A204.1 (cell line): ENCODE measurements at regions not wholly inside any gene's neighbourhood (a gene's known extent, or its start where the extent isn't known, plus 50 kb on each side); places are given as distances from the start of the nearest gene placed in this dataset.

Experiments
- FAIRE-seq: peaks from 2 replicates; lab custom pipeline; 2012; peaks lifted over from hg19 to GRCh38; lab: Jason Lieb, UNC

DNA sequence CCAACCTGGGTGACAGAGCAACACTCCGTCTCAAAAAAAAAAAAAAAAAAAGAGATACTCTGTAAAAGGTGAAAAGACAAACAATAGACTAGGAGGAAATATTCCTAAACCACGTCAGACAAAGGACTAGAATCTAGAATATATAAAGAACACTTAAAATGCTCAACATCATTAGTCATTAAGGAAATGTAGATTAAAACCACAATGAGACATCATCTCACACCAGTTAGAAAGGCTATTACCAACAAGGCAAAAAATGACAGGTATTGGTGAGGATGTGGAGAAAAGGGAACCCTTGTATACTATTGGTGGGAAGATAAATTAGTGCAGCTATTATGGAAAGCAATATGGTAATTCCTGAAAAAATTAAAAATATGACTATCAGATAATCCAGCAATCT is 903.1 kb upstream of the SOX9 start:
- no peak for FAIRE-seq

DNA sequence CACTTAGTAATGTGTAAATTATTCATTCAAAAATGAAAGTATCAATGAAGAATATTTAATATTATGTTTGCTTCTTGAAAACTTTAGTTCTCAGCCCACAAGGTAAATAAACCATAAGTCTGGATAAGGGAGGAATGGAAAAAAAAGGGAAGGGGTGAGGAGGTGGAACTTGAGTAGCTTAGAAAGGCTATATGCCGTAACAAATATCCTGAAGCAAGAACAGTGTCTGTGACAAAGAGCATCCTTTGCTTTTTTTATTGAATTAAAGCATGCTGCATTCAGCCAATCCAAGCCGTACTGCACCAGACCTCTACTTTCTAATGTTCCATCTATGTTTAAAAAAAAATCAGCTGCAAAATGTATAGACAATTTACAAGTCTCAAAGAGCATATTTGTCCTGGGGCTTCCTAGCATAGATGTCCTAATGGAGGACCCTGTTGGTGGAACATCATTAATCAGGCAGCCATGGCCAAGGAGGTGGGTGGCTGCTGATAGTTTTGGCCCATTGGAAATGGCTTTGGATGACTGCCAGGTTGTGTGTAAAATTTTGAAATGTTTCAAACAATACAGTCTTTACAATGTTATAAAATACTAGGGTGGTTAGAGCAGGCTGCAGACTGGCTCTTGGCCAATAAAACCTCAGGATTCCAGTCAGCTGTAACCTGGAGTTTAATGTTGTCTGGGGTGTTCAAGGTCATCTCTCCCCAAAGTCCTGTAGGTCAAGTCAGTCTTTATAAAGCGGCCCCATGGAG is 895.8 kb upstream of the SOX9 start:
- FAIRE-seq, result no peak

DNA sequence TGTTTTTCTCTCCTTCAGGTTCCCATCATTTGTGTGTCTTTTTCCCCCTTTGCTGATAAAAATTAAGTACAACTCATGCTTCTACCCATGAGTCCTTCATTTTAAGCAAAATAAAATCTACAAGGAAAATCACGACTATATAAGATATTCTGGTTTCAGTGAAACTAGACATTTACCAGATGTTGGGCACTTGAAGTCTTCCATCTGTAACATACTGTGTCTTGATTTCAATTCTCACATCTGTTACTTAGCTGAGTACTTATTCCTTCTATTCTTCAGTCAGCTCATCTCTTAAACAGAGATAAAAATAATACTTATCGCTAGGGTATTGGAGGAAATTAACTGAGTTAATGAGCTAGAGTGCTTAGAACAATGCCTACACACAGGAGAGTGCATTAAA is 893.0 kb upstream of the SOX9 start:
- FAIRE-seq, result no peak

DNA sequence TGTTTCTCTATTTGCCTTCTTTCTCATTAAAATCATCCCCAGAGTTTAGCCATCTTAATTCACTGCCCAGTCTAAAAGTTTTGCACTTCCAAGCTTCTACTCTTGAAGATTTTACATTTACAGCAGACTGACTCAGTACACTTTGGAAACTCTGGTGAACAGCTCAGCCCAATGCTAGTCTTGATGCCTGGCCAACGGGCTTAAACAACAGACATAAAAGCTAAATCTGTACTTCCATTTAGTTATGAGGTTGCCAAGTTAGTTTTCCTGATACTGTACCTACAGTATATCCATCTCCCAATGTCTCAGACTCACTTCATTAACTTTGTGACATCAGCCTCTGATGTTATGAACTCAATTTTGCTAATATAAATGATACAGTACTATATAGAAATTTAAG is 891.8 kb upstream of the SOX9 start:
- no peak for FAIRE-seq

DNA sequence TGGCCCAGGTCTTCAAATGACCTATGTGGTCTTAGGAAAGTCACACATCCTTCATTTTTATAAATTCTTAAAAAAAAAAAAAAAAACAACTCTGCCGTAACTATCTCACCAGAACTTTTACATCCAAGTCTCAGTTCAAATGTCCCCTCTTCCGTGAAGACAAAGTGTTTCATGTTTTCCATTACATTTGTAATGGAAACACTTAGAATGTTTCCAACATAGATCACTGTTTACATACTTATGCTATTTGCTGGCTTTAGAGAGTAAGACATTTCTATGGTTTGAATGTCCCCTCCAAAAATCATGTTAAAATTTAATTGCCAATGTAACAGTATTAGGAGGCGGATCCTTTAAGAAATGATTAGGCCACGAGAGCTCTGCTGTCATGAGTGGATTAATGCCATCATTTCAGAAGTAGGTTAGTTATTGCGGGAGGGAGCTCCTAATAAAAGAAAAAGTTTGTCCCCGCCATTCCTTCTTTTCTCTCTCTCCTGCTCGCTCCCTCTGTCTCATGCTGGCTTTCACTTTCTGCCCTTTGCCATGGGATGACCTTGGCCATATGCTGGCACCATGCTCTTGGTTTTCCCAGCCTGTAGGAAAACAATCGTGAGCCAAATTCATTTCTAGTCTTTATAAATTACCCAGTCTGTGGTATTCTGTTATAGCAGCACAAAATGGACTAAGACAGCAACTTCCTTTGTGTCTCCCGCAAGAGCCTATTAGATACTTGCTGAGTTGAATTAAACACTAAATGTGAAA is 887.8 kb upstream of the SOX9 start:
- no peak for FAIRE-seq

DNA sequence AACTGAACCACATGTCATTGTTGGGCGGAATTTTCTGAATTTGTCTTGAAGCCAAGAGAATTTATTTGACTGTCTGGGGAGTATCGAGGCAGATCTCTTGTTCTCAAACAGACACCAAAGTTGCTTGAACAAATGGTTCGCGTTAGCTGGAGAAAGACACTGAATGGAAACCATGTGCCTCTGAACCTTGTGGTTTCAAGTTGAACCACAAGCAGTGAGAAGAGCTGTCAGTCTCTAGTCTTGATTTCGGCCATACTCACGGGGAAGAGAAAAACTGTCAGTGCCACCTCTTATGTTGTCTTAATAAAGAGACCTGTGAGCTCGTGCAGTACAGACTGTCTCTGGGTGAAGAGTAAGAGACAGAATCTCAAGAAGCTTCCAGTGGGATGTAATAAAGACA is 886.5 kb upstream of the SOX9 start:
- no peak for FAIRE-seq

DNA sequence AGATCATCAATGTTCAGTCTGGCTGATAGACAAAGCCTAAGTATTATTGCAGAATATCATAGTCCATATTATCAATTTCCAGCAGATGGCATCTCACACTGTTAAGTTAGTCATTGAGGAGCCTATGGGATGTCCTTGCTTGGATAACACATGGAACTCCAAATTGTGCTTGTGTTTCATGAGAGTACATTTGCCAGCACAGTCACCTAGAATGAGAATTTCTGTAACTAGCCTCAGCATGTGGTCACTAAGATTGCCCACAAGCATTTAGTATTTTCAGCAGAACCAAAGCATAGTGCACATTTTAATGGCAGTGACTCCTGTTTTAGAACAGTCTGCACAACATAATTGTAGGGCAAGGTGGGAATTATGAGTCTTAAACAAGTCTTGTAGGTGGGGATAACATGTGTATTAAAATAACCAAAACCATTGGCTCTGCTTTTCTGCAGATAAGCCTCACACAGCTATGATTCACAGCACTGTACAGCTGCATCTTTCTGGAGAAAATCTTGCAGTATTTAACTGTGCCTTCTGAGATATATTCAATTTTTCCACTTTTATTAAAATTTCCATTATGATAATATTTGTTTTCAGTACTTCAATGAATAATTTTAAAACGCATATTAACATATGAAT is 882.8 kb upstream of the SOX9 start:
- FAIRE-seq, result peak; percentile 64

DNA sequence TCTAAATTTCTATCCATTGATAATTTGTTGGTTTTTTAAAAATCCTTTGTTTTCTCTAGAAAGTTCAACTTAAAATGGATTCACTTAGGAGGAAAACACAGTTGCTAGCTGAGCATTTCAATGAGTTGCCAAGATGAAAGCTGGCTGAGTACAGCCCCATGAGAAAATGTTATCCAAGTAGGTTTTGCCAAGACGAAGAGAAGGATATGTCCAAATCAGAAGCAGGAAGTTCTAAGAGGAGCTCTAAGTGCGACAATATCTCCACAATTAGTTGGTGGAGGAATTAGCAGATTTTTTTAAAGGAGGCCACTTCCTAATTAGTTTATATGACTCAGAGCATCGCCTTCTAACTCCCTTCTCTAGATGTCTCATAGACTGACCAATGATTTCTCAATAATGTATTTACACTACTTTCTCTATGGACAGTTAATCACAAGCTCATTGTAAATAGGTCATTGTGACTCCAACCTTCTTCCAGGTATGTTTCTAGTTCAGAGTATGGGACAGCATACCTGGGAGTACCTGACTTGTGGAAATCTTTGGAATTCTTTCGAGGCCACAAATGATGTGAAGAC is 873.3 kb upstream of the SOX9 start:
- FAIRE-seq, result no peak

DNA sequence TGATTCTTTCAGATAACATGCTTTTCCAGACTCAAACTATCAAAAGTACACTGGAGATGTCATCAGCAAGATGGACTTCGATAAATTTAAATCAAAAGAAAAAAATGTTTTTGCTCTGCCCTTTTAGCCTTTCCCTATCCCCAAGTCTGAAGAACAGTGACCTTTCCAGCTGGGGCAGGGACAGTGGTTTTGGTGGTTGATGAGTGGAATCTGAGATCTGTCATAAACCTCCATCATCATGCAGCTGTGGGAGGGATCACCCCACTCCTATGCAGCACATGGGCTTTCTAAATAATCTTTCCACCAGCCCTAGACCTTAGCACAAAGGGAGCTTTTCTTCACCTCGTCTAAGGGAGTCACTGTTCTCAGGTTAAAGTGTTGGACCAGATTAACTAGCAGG is 869.5 kb upstream of the SOX9 start:
- FAIRE-seq, result no peak

DNA sequence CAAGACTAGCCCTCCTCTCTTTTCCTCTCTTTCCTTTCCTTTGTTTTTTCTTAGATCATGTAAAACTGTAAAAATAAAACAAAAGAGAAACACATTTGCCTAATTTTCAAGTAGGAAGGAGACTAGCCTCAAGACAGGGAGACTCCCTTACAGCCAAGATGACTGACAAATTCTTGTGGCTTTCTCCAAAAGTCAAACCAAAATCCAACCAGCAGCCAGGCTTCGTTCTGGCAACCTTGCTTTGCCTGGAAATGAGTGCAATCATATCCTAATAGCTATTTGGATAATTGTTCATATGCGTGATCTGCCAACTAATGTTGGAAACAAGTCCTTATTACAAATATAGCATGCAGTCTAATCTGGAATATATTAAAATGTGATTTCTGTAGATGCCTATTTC is 868.9 kb upstream of the SOX9 start:
- no peak for FAIRE-seq

DNA sequence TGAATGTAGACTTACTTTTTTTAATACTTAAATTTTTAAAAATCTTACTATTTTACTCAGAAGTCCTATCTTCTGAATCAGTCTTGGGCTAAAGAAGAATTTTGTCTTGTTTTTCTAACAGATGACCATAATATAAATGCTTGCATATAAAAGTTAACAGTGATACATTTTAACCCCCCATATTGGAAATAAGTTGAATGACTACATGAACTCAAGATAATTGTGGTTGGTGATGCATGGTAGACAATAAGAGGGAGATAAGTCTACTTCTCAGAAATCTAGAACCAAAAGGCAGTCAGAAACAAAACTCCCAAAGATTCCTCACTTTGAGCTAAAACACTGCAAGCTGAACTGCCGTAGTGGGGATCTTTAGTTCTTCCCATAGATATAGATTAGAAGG is 868.4 kb upstream of the SOX9 start:
- FAIRE-seq, result no peak

DNA sequence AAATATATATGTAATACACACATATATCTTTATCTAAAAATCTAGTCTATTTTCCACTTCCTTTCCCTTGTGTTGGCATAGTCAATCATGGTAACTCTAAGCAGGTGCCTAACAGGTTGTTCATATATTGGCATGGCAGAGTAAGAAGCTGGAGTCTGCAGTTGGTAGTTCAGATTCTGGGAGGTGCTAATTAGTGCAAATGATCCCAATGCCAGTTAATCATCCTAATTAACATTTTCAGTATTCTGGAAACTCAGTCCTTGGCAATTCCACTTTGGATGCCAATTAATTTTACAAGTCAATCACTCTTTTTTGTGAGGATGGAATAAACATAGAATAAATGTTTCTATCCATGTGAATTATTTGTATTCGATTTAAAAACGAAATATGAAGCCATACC is 863.7 kb upstream of the SOX9 start:
- no peak for FAIRE-seq

DNA sequence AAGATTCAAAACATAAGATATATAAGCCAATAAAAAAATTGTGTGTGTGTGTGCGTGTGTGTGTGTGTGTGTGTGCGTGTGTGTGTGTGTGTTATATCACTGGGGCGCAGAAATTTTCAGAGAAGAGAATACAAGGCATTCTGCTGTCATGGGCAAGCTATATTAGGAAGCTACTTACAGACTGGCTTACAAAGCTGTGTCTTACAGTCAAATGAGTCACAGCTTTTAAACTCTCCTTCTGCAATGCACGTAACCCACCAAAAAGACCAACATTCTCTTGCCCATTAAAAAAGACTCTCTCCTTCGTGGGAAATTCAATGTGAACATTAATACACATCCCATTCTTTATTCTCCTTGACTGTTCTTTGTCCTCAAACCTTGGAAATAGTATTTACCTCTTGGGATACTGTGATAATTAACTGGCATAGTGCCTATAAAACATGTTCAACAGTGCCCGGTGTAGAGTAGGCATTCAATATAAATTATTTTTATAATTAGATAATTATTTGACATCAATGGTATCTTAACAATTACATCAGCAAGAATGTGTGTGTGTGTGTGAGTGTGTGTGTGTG is 860.4 kb upstream of the SOX9 start:
- FAIRE-seq, result no peak

DNA sequence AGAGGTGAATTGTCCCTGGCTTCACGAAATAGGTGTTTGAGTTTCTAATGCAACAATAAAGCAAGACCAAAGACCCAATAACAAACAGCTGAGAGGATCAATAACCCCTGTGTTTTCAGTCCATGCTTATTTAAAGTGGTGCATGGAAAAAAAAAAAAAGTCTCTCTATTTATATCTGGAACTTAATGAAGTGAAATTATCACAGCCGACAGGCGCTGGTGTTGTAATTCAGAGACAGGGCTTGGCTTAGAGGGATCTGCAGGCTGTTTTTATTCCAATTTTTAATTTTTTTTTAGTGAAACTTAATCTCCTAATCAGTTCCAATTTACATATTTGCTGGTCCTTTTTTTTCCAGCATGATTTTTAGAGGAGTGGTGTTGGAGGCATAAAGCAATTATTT is 858.2 kb upstream of the SOX9 start:
- no peak for FAIRE-seq

DNA sequence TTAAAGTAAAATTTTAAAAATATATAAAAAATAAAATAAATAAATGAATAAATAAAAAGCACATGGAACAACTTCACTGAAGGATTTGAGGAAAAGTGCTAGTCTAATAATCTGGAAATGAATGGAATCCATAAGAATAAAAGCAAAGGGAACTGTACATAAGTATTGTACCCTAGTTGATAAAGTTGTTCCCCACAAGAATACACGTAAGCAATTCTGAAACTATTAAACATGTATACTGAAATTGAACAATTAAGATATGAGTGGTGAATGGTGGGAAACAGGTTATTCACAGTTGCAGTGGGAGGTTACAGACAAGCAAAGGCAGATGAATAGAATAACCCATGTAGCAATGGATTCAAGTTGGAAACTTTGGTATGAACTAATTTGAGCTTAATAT is 853.2 kb upstream of the SOX9 start:
- no peak for FAIRE-seq

DNA sequence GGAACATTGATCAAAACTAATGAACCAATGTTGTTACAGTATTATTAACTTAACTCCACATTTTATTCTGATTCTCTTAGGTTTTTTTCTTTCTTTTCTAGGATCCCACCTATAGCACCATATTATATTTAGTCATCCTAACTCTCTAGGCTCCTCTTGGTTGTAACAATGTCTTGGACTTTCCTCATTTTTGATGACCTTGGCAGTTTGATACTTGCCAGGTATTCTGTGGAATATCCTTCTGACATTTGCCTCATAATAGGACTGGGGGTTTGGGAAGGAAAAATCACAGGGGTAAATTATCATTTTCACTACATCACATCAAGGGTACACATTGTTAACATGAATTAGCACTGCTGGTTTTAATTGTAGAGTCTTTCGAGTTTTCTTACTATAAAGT is 851.6 kb upstream of the SOX9 start:
- no peak for FAIRE-seq

DNA sequence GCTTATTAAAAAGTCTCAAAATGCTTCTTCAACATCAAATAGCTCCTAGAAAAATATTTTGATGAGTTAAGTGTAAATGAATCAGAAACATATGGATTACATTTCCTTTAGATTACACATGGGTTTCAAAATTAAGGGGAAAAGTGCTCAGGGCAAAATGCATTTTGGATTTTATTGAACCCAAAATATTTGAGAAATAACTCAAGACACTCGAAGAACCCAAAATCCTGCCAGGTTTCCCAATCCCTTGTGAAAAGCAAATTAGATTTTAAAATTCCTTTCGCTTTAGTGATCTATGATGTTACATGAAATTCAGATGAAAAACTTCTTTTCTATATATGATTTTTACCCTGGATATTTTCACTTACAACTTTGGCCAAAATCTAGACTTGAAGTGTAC is 847.4 kb upstream of the SOX9 start:
- no peak for FAIRE-seq

DNA sequence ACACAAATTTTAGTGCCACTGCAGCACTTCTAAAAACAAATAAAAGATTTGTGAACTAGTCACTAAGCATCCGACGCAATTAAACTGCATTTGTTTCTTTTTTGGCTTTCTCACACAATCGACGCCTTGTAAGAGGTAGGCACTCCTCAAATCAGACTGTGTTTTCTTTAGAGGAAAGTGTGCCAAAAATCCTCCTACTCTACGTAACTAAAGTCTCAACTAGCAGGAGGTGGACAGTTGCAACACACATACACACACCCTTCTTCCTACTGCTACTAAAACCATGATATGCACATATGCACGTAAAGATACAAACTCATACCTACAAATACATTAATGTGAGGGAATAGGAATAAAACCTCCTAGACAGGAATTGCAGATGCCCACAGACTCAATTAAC is 844.7 kb upstream of the SOX9 start:
- FAIRE-seq, result no peak

DNA sequence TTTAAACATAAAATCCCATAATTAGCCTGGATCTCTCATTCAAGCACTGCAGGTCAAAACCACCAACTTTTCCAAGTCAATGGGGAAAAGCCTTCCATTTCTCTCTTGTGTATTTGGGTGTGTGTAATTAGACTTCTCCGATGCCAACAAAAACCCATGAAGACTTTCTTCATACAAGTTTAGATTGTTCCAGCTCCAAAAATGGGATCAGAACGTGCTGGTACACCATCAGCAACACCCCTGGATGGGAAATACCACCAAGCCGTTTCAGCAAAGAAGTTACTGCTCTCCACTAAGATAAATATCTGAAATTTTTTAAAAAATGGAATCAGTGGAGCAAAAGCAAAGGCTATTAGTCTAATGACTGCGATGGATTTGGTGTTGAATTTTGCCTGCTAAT is 837.3 kb upstream of the SOX9 start:
- FAIRE-seq, result no peak

DNA sequence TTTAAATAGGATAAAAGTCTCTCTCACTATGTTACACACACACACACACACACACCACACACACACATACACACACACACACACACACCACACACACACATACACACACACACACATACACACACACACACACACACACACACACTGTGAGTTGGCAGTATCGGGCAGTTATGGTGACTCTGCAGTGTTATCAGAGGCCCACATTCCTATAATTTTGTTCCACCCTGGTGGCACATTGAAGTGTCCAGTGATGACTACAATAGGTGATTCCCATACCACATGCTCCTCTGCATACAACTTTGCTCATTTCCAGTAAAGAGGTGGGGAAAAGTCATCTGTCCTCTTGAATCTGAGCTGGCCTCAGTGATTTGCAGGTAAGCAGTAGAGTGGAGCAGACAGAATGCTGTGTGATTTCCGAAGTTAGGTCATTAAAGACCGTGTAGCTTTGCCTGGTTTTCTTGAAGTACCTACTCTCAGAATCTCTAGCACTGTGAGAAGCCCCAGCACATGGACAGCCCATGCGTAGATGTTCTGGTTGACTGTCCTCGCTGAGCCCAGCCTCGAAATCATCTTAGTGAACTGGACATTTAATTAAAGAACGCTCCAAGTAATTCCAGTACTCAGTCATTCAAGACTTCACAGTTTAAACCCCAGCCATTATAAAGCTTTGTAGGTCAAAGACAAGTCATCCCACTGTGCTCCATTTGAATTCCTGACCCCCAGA is 836.6 kb upstream of the SOX9 start:
- no peak for FAIRE-seq

DNA sequence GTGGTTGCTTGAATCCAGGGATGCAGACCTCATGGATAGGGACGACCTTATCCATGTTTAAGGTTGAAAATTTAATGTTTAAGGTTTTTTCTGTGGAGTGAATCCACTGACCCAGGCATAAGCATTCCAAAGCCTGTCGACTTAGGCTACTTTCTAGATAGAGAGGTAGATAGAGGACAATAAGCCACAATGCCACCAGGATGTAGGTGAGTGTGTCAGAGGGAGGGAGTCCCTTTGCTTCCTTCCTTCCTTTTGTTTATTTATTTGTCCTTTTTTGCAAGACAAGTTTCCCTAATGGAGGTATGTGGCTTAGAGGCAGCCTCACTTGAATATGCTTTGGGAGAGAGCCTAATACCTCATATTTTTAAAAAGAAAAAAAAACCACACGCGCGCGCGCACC is 834.2 kb upstream of the SOX9 start:
- FAIRE-seq, result no peak
